Rectal smooth muscle tissue (tissue), 1 donor: ENCODE measurements at regions not wholly inside any gene's neighbourhood (a gene's known extent, or its start where the extent isn't known, plus 50 kb on each side); places are given as distances from the start of the nearest gene placed in this dataset.

ENCODE experiments used
- H3K27ac ChIP-seq: one replicate; pipeline ENCODE4 v1.7.0; 2013; ENCODE audit warnings: low read depth, low read length, inconsistent platforms
- H3K27me3 ChIP-seq: one replicate; pipeline ENCODE4 v1.7.0; 2013; ENCODE audit warnings: low read length; ENCODE audit not compliant: control insufficient read depth, insufficient read depth
- H3K36me3 ChIP-seq: one replicate; pipeline ENCODE4 v1.7.0; 2013; ENCODE audit warnings: low read length; ENCODE audit not compliant: control insufficient read depth, insufficient read depth
- H3K4me1 ChIP-seq: one replicate; pipeline ENCODE4 v1.7.0; 2013; ENCODE audit warnings: low read length; ENCODE audit not compliant: control insufficient read depth, insufficient read depth
- H3K4me3 ChIP-seq: one replicate; pipeline ENCODE4 v1.7.0; 2013; ENCODE audit warnings: low read length
- H3K9ac ChIP-seq: one replicate; pipeline ENCODE4 v1.7.0; 2013; ENCODE audit warnings: low read length

DNA sequence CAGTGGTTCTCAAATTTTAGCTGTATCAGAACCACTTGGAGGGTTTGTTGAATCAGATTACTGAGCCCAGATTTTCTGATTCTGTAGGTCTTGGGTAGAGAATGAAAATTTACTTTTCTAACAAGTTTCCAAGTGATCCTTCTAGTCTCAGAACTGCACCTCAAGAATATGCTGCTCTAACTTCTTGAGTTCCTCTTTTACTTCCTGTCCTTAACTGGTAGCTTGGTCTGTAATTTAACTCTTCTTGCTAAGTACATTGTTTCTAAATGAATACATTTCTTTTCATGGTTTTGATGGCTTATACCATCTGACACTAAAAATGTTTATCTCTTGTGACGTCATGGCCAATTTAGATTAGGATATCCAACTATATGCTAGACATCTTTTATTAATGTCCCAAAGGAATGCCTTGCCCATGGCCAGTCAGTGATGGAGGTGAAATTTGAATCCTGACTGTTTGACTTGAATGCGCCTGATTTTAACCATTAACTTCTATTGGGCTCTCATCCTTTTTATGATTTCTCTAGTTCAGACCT lies 262.6 kb upstream of the NAALADL2 start:
- no peaks in the 10 kb centered on the region for H3K27me3 ChIP-seq
- no peak overlapping the region for H3K9ac ChIP-seq
- no peak overlapping the region for H3K4me3 ChIP-seq
- H3K4me1 ChIP-seq = no peaks in the 10 kb centered on the region
- no peaks in the 10 kb centered on the region for H3K36me3 ChIP-seq
- no peak overlapping the region for H3K27ac ChIP-seq

- no peaks in the 10 kb centered on the region for H3K36me3 ChIP-seq
- no peak overlapping the region for H3K27ac ChIP-seq
- H3K27me3 ChIP-seq = no peaks in the 10 kb centered on the region
- no peaks in the 10 kb centered on the region for H3K4me1 ChIP-seq
- no peak overlapping the region for H3K9ac ChIP-seq
- H3K4me3 ChIP-seq = no peak overlapping the region
Observed at GRCh38 chr3:174598885-174599439, 260.2 kb upstream of the NAALADL2 start.

GRCh38 chr3:174613173-174613572 lies 246.0 kb upstream of the NAALADL2 start:
- Histone ChIP-seq H3K9ac (no peak overlapping the region), H3K36me3 (no peaks in the 10 kb centered on the region), H3K27me3 (no peaks in the 10 kb centered on the region), H3K4me1 (no peaks in the 10 kb centered on the region), H3K4me3 (no peak overlapping the region), H3K27ac (no peak overlapping the region)

- Histone ChIP-seq H3K4me1 (no peaks in the 10 kb centered on the region), H3K36me3 (no peaks in the 10 kb centered on the region), H3K4me3 (no peak overlapping the region), H3K27ac (no peak overlapping the region), H3K27me3 (no peaks in the 10 kb centered on the region), H3K9ac (no peak overlapping the region)
Observed at GRCh38 chr3:174614036-174614435, 245.1 kb upstream of the NAALADL2 start.

DNA sequence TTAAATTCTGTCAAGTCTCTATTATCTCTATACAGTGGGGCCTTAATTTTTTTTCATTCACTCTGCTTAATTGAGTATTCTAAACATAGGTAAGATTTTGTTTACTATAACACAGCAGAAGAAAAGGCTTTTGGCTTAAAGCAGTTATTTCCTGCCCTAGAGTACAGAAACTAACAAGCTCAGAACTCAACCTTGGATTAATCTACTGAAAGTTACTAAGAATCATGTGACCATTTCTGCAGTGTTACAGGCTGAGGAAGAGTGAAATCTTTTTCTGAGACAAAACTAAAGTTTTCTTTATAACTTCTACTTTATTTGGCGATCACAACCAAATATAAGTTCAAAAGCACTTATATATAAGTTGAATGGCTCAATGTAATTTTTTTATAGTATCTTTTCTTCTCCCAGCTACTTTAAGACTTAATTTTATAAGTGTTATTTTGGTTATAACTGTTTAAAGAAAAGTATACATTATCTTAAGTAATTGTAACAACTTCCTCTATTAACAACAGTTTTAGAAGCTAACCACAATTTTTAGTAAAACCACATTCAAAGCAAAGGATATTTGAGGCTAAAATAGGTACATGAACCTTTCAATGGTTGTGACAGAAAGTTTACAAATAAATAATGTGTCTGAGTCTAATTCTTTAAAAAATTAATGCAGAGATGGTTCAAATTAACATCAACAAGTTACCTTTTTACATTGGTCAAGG lies 240.6 kb upstream of the NAALADL2 start:
- no peak overlapping the region for H3K27ac ChIP-seq

DNA sequence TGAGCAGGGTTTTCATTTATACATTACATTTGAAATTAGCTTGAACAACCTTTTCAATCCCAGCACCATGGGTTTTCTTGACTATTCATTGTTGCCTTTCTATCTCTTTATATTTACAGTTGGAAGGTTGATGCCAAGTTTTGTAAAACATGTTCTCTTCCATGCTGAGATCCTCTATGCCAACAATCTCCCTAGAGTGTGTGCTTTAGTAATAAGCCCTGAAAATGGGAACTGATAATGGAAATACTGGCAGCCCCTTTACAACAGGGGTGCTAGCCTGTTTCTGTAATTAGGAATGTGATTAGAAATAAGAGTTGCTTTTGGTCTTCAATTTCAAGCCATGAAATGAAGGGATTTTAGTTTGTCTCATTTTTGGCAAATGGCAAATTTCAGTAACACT lies 239.9 kb upstream of the NAALADL2 start:
- H3K27ac ChIP-seq = no peak overlapping the region
- no peaks in the 10 kb centered on the region for H3K36me3 ChIP-seq
- H3K27me3 ChIP-seq = no peaks in the 10 kb centered on the region

More for the DNA sequence above, 240.6 kb upstream of the NAALADL2 start:
- Histone ChIP-seq H3K4me3 (no peak overlapping the region), H3K36me3 (no peaks in the 10 kb centered on the region), H3K27me3 (no peaks in the 10 kb centered on the region), H3K9ac (no peak overlapping the region), H3K4me1 (no peaks in the 10 kb centered on the region)

DNA sequence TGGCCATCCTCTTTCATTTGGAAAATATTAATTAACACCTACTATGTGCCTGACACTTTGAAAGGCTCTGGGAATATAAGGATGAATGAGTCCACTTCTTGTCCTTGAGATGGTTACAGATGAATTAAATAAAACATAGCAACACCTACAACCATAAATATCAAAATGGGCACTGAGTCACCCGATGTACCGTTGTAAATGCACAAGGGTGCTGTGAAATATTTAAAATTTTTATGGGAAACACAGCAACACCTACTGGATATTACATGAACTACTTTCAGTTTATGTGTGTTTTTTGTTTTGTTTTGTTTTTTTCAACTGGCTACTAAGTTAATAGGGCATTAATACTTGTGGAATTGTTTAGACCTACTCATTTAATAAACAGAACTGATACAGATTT lies 239.0 kb upstream of the NAALADL2 start:
- no peaks in the 10 kb centered on the region for H3K4me1 ChIP-seq
- H3K4me3 ChIP-seq = no peak overlapping the region
- no peak overlapping the region for H3K27ac ChIP-seq
- H3K36me3 ChIP-seq = no peaks in the 10 kb centered on the region
- H3K9ac ChIP-seq = no peak overlapping the region
- H3K27me3 ChIP-seq = no peaks in the 10 kb centered on the region

More for the DNA sequence above, 239.9 kb upstream of the NAALADL2 start:
- Histone ChIP-seq H3K4me3 (no peak overlapping the region), H3K9ac (no peak overlapping the region), H3K4me1 (no peaks in the 10 kb centered on the region)

DNA sequence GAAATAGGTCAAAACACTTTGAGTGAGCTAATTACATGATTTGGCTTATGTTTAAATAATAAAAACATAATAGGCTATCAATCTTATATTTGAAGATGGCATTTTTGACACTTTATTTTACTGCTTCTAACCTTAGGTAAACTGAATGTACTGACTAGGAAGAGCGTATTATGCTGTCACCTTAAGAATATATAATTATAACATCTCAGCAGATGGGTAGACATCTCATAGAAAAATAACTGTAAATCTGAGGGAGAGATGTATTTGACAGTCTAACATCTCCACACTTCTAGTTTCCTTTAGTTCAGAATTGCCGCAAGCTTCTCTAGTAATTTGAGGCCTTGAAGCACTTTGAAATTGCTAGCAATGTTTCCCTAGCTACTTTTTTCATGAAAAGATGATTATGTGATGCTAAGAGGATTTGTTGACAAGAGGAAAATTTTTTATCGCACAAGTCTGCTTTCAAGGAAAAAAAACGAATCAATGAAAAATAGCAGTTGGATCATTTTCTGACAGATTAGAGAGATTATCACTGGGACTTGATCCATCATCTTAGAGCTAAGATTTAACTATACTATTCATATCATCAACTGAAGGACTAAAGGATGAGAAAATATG lies 238.2 kb upstream of the NAALADL2 start:
- no peaks in the 10 kb centered on the region for H3K4me1 ChIP-seq
- no peak overlapping the region for H3K4me3 ChIP-seq
- no peaks in the 10 kb centered on the region for H3K27me3 ChIP-seq
- H3K27ac ChIP-seq = no peak overlapping the region
- no peak overlapping the region for H3K9ac ChIP-seq
- no peaks in the 10 kb centered on the region for H3K36me3 ChIP-seq

GRCh38 chr3:174633342-174633741 lies 225.8 kb upstream of the NAALADL2 start:
- Histone ChIP-seq H3K27me3 (no peaks in the 10 kb centered on the region), H3K9ac (no peak overlapping the region), H3K4me1 (no peaks in the 10 kb centered on the region), H3K27ac (no peak overlapping the region), H3K36me3 (no peaks in the 10 kb centered on the region), H3K4me3 (no peak overlapping the region)

DNA sequence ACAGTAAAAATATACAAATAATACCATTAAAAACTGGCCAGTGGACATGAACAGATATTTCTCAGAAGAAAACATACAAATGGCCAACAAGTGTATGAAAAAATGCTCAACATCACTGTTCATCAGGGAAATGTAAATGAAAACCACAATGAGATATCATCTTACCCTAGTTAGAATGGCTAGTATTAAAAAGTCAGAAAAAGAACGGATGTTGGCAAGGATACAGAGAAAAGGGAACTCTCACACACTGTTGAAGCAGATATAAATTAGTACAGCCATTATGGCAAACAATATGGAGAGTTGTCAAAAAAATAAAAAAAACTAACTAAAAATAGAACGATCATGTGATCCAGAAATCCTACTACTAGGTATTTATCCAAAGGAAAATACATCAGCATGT lies 222.7 kb upstream of the NAALADL2 start:
- H3K36me3 ChIP-seq = no peaks in the 10 kb centered on the region
- H3K27ac ChIP-seq = no peak overlapping the region
- H3K27me3 ChIP-seq = no peaks in the 10 kb centered on the region
- no peak overlapping the region for H3K4me3 ChIP-seq
- no peak overlapping the region for H3K9ac ChIP-seq
- no peaks in the 10 kb centered on the region for H3K4me1 ChIP-seq

DNA sequence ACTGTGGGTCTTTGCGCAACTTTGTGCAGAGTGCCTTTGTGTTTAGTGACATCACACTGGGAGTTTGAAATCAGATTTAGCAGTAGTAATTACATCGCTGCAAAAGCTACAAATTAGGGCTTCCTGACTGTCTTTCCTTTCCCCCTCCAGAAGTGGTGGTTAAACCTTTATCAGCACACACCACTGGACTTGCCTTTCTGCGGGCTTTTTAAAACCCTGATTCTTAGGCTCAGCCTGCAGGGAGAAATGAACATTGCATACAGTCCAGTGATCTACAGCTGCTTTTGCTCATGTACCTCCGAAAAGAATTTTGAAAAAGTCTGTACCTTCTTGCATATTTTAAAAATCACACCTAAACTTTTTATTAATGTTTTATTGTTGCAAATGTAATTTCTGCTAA lies 219.7 kb upstream of the NAALADL2 start:
- no peak overlapping the region for H3K4me3 ChIP-seq
- no peaks in the 10 kb centered on the region for H3K36me3 ChIP-seq
- no peaks in the 10 kb centered on the region for H3K4me1 ChIP-seq
- no peak overlapping the region for H3K27ac ChIP-seq
- no peak overlapping the region for H3K9ac ChIP-seq
- no peaks in the 10 kb centered on the region for H3K27me3 ChIP-seq

DNA sequence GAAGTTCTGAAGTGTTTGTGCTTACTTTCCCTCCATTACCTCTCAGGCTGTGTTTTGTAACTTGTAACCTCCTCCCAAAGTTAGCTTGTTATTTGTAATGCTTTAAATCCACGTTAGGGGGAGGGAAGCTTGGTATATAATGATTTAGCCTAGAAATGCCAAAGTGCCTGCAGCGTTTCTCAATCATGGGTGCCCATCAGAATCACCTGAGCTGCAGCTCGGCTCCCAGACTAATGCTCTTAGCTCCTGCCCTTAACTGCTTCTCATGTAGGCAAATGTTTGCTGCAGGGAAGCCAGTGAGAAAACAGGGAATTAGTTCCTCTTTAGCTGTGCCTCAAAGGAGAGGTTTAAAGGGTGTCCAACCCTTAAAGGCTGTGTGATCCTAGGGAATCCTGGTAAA lies 219.2 kb upstream of the NAALADL2 start:
- H3K9ac ChIP-seq = no peak overlapping the region
- no peak overlapping the region for H3K27ac ChIP-seq
- no peak overlapping the region for H3K4me3 ChIP-seq
- H3K4me1 ChIP-seq = no peaks in the 10 kb centered on the region
- no peaks in the 10 kb centered on the region for H3K36me3 ChIP-seq
- no peaks in the 10 kb centered on the region for H3K27me3 ChIP-seq
